A549 (cell line): ENCODE measurements at regions not wholly inside any gene's neighbourhood (a gene's known extent, or its start where the extent isn't known, plus 50 kb on each side); places are given as distances from the start of the nearest gene placed in this dataset.

ENCODE experiments used
- CEBPB ChIP-seq, 2 experiments: fragments of >200 bp in 1 of 2; sonication (Bioruptor Twin) in 1 of 2; formaldehyde crosslinking in 1 of 2; IDR thresholded peaks; 2 replicates each; pipeline ENCODE4 v1.6.1; 2012 to 2016
- EP300 ChIP-seq, 2 experiments: fragments of >200 bp; sonication (Bioruptor Twin); formaldehyde crosslinking; IDR thresholded peaks; 2 replicates in 1 of 2; 3 replicates in 1 of 2; pipeline ENCODE4 v1.6.1; 2016 to 2017
- FOXS1 ChIP-seq: fragments of 250-450 bp; sonication (Bioruptor Pico); IDR thresholded peaks from 2 replicates; pipeline ENCODE4 v1.5.0; 2020; ENCODE audit warnings: mild to moderate bottlenecking, moderate library complexity
- KDM5A ChIP-seq: fragments of 200-600 bp; sonication (generic); IDR thresholded peaks from 2 replicates; pipeline ENCODE4 v1.6.1; 2016; ENCODE audit warnings: antibody characterized with exemption, mild to moderate bottlenecking
- POLR2A ChIP-seq: IDR thresholded peaks from 2 replicates; pipeline ENCODE4 v1.6.1; 2012; ENCODE audit warnings: mild to moderate bottlenecking, low read length
- RCOR1 ChIP-seq: fragments of 150-350 bp; IDR thresholded peaks from 2 replicates; pipeline ENCODE4 v1.6.1; 2014; ENCODE audit warnings: antibody characterized with exemption, low read length, low read depth
- TF ChIP-seq, protein P1 (sequence below): fragments of >200 bp; sonication (Bioruptor Twin); formaldehyde crosslinking; IDR thresholded peaks from 3 replicates; pipeline ENCODE4 v1.5.1; 2016
- TF ChIP-seq, protein P2 (sequence below): IDR thresholded peaks from 2 replicates; pipeline ENCODE4 v1.6.1; 2012

DNA sequence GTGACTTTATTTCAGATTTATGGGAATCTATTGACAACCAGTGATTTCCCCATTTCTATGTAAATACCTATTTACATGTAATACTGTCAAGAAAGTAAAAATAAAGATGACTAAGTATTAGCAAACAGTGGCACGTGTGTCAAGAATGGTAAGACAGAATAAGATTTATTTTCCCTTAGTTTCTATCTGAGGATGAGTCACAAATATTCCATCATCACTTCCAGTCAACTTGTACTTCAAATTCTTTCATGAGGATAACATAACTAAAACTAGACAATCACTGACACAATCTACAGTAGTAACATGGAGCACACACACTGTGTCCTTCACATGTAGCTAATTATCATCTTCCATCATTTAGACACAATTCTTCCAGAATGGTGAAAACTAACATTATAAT lies 625.3 kb upstream of the PCDH7 start:
- TF ChIP-seq EP300 (IDR thresholded peaks at IDR 0.05) (no peak), POLR2A (no peak), FOXS1 (CRISPR knock-in tag) (no peak), RCOR1 (no peak), KDM5A (no peak), CEBPB (IDR thresholded peaks at IDR 0.05) (no peak)
- TF ChIP-seq, protein P1, sequence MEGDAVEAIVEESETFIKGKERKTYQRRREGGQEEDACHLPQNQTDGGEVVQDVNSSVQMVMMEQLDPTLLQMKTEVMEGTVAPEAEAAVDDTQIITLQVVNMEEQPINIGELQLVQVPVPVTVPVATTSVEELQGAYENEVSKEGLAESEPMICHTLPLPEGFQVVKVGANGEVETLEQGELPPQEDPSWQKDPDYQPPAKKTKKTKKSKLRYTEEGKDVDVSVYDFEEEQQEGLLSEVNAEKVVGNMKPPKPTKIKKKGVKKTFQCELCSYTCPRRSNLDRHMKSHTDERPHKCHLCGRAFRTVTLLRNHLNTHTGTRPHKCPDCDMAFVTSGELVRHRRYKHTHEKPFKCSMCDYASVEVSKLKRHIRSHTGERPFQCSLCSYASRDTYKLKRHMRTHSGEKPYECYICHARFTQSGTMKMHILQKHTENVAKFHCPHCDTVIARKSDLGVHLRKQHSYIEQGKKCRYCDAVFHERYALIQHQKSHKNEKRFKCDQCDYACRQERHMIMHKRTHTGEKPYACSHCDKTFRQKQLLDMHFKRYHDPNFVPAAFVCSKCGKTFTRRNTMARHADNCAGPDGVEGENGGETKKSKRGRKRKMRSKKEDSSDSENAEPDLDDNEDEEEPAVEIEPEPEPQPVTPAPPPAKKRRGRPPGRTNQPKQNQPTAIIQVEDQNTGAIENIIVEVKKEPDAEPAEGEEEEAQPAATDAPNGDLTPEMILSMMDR: no peak
- TF ChIP-seq, protein P2, sequence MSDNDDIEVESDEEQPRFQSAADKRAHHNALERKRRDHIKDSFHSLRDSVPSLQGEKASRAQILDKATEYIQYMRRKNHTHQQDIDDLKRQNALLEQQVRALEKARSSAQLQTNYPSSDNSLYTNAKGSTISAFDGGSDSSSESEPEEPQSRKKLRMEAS: no peak
